ENCODE measurements at regions not wholly inside any gene's neighbourhood (a gene's known extent, or its start where the extent isn't known, plus 50 kb on each side); places are given as distances from the start of the nearest gene placed in this dataset.

DNA sequence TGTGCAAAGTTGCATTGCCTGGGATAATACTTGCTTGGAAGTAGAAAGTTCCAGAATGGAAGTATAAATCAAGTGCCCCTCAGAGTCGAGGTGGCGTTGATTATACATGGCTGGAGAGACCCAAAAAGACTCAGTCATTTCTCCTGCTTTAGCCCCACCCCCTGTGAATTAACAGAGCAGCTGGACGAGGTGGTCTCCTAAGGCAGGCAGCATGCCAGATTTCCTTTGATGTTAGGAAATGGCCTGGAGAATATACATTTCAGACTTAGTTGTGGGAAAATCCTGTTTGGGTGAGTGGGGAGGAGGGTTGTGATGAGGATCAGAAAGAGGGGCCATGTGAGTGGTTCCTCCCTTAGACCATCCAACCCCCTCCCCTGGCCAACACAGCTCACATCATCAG, 406.1 kb upstream of the TMPO start:
- Mint-ChIP-seq H3K27ac (no peak overlapping the region), H3K4me3 (no peak overlapping the region), H3K27me3 (ENCODE audit: low read depth in 3 of 3) (peaks cover 0 to 1% (median 0%) of the 10 kb centered on the region in 3 donors), H3K4me1 (no peaks in the 10 kb centered on the region), H3K36me3 (no peaks in the 10 kb centered on the region), H3K9me3 (no peaks in the 10 kb centered on the region)
- no peaks in the 10 kb centered on the region for H3K27me3 ChIP-seq (ENCODE audit: control insufficient read depth in 2 of 2, insufficient read depth in 2 of 2, low read length in 2 of 2)
- H3K4me2 ChIP-seq (replicated peaks; ENCODE audit: extremely low read depth, low read length, poor library complexity, severe bottlenecking): no peak overlapping the region
- no peaks in the 10 kb centered on the region for H3K36me3 ChIP-seq (replicated peaks in 1 of 2; ENCODE audit: control insufficient read depth in 1 of 2, insufficient read depth in 2 of 2, low read length in 2 of 2)
- H3K4me3 ChIP-seq (replicated peaks in 1 of 3; ENCODE audit: low read depth in 2 of 3, low read length in 3 of 3): no peak overlapping the region
- H3K27ac ChIP-seq (ENCODE audit: low read depth in 1 of 2, low read length in 2 of 2): no peak overlapping the region
- H4K20me1 ChIP-seq (ENCODE audit: insufficient read depth, low read length): no peaks in the 10 kb centered on the region
- H2AFZ ChIP-seq (ENCODE audit: insufficient read depth, low read depth, low read length, poor library complexity, severe bottlenecking): no peak overlapping the region
- no peaks in the 10 kb centered on the region for H3K9me3 ChIP-seq (replicated peaks in 1 of 2; ENCODE audit: control insufficient read depth in 1 of 2, insufficient read depth in 1 of 2, low read length in 2 of 2)
- intact Hi-C loops (cut with micrococcal nuclease): no loop called here
- H3K9ac ChIP-seq (ENCODE audit: insufficient read depth, low read length, poor library complexity, severe bottlenecking): no peak overlapping the region
- H3K79me2 ChIP-seq (ENCODE audit: insufficient read depth, low read length): no peaks in the 10 kb centered on the region
- WGBS (ENCODE audit: insufficient coverage): 90% methylated on average over 2 of the region's 3 CpGs
- TF ChIP-seq, protein P1, sequence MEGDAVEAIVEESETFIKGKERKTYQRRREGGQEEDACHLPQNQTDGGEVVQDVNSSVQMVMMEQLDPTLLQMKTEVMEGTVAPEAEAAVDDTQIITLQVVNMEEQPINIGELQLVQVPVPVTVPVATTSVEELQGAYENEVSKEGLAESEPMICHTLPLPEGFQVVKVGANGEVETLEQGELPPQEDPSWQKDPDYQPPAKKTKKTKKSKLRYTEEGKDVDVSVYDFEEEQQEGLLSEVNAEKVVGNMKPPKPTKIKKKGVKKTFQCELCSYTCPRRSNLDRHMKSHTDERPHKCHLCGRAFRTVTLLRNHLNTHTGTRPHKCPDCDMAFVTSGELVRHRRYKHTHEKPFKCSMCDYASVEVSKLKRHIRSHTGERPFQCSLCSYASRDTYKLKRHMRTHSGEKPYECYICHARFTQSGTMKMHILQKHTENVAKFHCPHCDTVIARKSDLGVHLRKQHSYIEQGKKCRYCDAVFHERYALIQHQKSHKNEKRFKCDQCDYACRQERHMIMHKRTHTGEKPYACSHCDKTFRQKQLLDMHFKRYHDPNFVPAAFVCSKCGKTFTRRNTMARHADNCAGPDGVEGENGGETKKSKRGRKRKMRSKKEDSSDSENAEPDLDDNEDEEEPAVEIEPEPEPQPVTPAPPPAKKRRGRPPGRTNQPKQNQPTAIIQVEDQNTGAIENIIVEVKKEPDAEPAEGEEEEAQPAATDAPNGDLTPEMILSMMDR (IDR thresholded peaks at IDR 0.05): no peak
- DNase-seq: no peak
- H3K4me1 ChIP-seq (ENCODE audit: control insufficient read depth in 1 of 2, insufficient read depth in 2 of 2, low read length in 2 of 2): no peaks in the 10 kb centered on the region

DNA sequence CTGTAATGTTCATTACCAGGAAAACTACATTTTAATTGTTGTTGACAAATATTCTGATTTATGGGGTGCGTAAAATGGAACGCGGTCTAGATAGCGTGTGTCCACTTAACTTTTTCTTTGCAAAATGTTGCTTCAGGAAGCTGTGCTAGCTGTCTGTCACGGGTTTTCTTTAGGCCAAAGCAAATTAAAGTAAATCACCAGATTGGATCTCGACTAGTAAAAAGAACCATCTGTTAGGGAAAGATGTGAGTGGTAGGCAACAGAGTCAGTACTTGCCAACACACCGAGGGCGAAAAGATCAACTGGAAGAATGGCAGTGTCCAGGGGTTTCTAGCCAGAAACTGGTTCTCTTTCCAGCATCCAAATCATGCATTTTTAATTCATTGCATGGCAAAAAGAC, 404.9 kb upstream of the TMPO start:
- Mint-ChIP-seq H3K9me3 (no peaks in the 10 kb centered on the region), H3K27ac (no peak overlapping the region), H3K4me3 (no peak overlapping the region), H3K4me1 (no peaks in the 10 kb centered on the region), H3K36me3 (no peaks in the 10 kb centered on the region), H3K27me3 (ENCODE audit: low read depth in 3 of 3) (peaks cover 0 to 1% (median 0%) of the 10 kb centered on the region in 3 donors)
- no peak overlapping the region for H3K27ac ChIP-seq (ENCODE audit: low read depth in 1 of 2, low read length in 2 of 2)
- no peaks in the 10 kb centered on the region for H3K4me1 ChIP-seq (ENCODE audit: control insufficient read depth in 1 of 2, insufficient read depth in 2 of 2, low read length in 2 of 2)
- H2AFZ ChIP-seq (ENCODE audit: insufficient read depth, low read depth, low read length, poor library complexity, severe bottlenecking): no peak overlapping the region
- TF ChIP-seq, protein P1 (IDR thresholded peaks at IDR 0.05): no peak
- intact Hi-C loops (cut with micrococcal nuclease): no loop called here
- no peaks in the 10 kb centered on the region for H3K9me3 ChIP-seq (replicated peaks in 1 of 2; ENCODE audit: control insufficient read depth in 1 of 2, insufficient read depth in 1 of 2, low read length in 2 of 2)
- H3K4me3 ChIP-seq (replicated peaks in 1 of 3; ENCODE audit: low read depth in 2 of 3, low read length in 3 of 3): no peak overlapping the region
- no peak overlapping the region for H3K9ac ChIP-seq (ENCODE audit: insufficient read depth, low read length, poor library complexity, severe bottlenecking)
- H3K79me2 ChIP-seq (ENCODE audit: insufficient read depth, low read length): no peaks in the 10 kb centered on the region
- H3K27me3 ChIP-seq (ENCODE audit: control insufficient read depth in 2 of 2, insufficient read depth in 2 of 2, low read length in 2 of 2): no peaks in the 10 kb centered on the region
- H3K4me2 ChIP-seq (replicated peaks; ENCODE audit: extremely low read depth, low read length, poor library complexity, severe bottlenecking): no peak overlapping the region
- no peaks in the 10 kb centered on the region for H3K36me3 ChIP-seq (replicated peaks in 1 of 2; ENCODE audit: control insufficient read depth in 1 of 2, insufficient read depth in 2 of 2, low read length in 2 of 2)
- H4K20me1 ChIP-seq (ENCODE audit: insufficient read depth, low read length): no peaks in the 10 kb centered on the region
- DNase-seq: no peak
- 82% methylated on average over 6 of the region's 8 CpGs for WGBS (ENCODE audit: insufficient coverage)
